IMR-90 (cell line): ENCODE measurements at regions not wholly inside any gene's neighbourhood (a gene's known extent, or its start where the extent isn't known, plus 50 kb on each side); places are given as distances from the start of the nearest gene placed in this dataset.

ENCODE experiments used
- ATAC-seq: fragments of 200-7000 bp; cut with Tn5 transposase; 2 replicates; pipeline ENCODE4 v1.9.1; 2020; ENCODE audit warnings: low read depth, mild to moderate bottlenecking, moderate library complexity
- BruUV-seq: library from RNA; stranded (reverse); fragments of 400-500 nt; replicated peaks from 2 replicates; lab custom pipeline; 2021; lab: Mats Ljungman, UMichigan
- CTCF ChIA-PET: fragments of 300-600 bp; formaldehyde crosslinking; extraction: SDS; loops from one replicate; lab custom pipeline; 2021; ENCODE audit warnings: antibody characterized with exemption; lab: Yijun Ruan, JAX
- POLR2A ChIA-PET: fragments of 300-600 bp; sonication (Branson Sonifier 250); formaldehyde crosslinking; loops from one replicate; lab custom pipeline; 2022; ENCODE audit warnings: antibody characterized with exemption; ENCODE audit not compliant: unreplicated experiment; lab: Charles Lee
- DNase-seq: peaks from one replicate; pipeline ENCODE4 v3.0.0; 2013
- H2AFZ ChIP-seq: replicated peaks from 2 replicates; pipeline ENCODE3; 2013; ENCODE audit warnings: low read length, mild to moderate bottlenecking; ENCODE audit not compliant: poor library complexity
- H2AK5ac ChIP-seq: 2 replicates; pipeline ENCODE4 v1.6.1; 2013; ENCODE audit warnings: low read depth, low read length, inconsistent platforms
- H2AK9ac ChIP-seq: replicated peaks from 2 replicates; pipeline ENCODE3; 2013; ENCODE audit warnings: mild to moderate bottlenecking, low read depth, low read length, moderate library complexity; ENCODE audit not compliant: poor library complexity
- H2BK120ac ChIP-seq: 2 replicates; pipeline ENCODE4 v1.6.1; 2013; ENCODE audit warnings: low read depth, low read length, inconsistent platforms
- H2BK15ac ChIP-seq: 3 replicates; pipeline ENCODE4 v1.6.1; 2013; ENCODE audit warnings: low read depth, low read length, inconsistent platforms
- H2BK20ac ChIP-seq: 2 replicates; pipeline ENCODE4 v1.6.1; 2013; ENCODE audit warnings: low read depth, mild to moderate bottlenecking, inconsistent platforms, low read length, moderate library complexity
- H2BK5ac ChIP-seq: 2 replicates; pipeline ENCODE4 v1.6.1; 2013; ENCODE audit warnings: mild to moderate bottlenecking, low read depth, low read length, inconsistent platforms; ENCODE audit not compliant: poor library complexity, severe bottlenecking
- H3K14ac ChIP-seq: replicated peaks from 2 replicates; pipeline ENCODE4 v1.6.1; 2013; ENCODE audit warnings: low read depth, low read length, inconsistent platforms
- H3K18ac ChIP-seq: 2 replicates; pipeline ENCODE4 v1.6.1; 2013; ENCODE audit warnings: low read depth, low read length, control low read depth
- H3K23ac ChIP-seq: 2 replicates; pipeline ENCODE4 v1.6.1; 2013; ENCODE audit warnings: low read depth, low read length, inconsistent platforms
- H3K27ac ChIP-seq: 2 replicates; pipeline ENCODE4 v1.5.1; 2013; ENCODE audit warnings: mild to moderate bottlenecking, control low read depth, low read length; ENCODE audit not compliant: insufficient read depth
- H3K27me3 ChIP-seq: 2 replicates; pipeline ENCODE4 v1.6.1; 2013; ENCODE audit warnings: low read length; ENCODE audit not compliant: control insufficient read depth, insufficient read depth
- H3K36me3 ChIP-seq: 2 replicates; pipeline ENCODE4 v1.6.1; 2013; ENCODE audit warnings: low read length, mixed read lengths; ENCODE audit not compliant: control insufficient read depth, insufficient read depth
- H3K4ac ChIP-seq: 2 replicates; pipeline ENCODE4 v1.6.1; 2013; ENCODE audit warnings: low read depth, low read length, inconsistent platforms
- H3K4me1 ChIP-seq: 2 replicates; pipeline ENCODE4 v1.6.1; 2013; ENCODE audit warnings: low read length, mixed read lengths; ENCODE audit not compliant: control insufficient read depth, insufficient read depth
- H3K4me2 ChIP-seq: 2 replicates; pipeline ENCODE4 v1.6.1; 2013; ENCODE audit warnings: low read depth, mild to moderate bottlenecking, control low read depth, low read length, moderate library complexity
- H3K4me3 ChIP-seq: 2 replicates; pipeline ENCODE4 v1.5.1; 2013; ENCODE audit warnings: low read depth, mild to moderate bottlenecking, control low read depth, low read length, moderate library complexity; ENCODE audit not compliant: insufficient read depth
- H3K56ac ChIP-seq: 2 replicates; pipeline ENCODE4 v1.6.1; 2013; ENCODE audit warnings: low read length, inconsistent platforms; ENCODE audit not compliant: insufficient read depth; ENCODE audit errors: extremely low read depth
- H3K79me1 ChIP-seq, 2 experiments: 2 replicates each; pipeline ENCODE4 v1.6.1; 2013; ENCODE audit warnings: low read length in 2 of 2, inconsistent platforms in 1 of 2, low read depth in 1 of 2
- H3K9ac ChIP-seq: 2 replicates; pipeline ENCODE4 v1.6.1; 2013; ENCODE audit warnings: low read depth, low read length, control low read depth
- H3K9me1 ChIP-seq: 2 replicates; pipeline ENCODE4 v1.6.1; 2013; ENCODE audit warnings: low read length, inconsistent platforms; ENCODE audit not compliant: insufficient read depth
- H3K9me3 ChIP-seq: 2 replicates; pipeline ENCODE4 v1.6.1; 2013; ENCODE audit warnings: low read length; ENCODE audit not compliant: control insufficient read depth, insufficient read depth
- H4K20me1 ChIP-seq: 2 replicates; pipeline ENCODE4 v1.6.1; 2013; ENCODE audit warnings: low read length, inconsistent platforms; ENCODE audit not compliant: insufficient read depth
- H4K5ac ChIP-seq: 2 replicates; pipeline ENCODE4 v1.6.1; 2013; ENCODE audit warnings: mild to moderate bottlenecking, low read depth, low read length, control low read depth
- H4K8ac ChIP-seq, 2 experiments: 2 replicates each; pipeline ENCODE4 v1.6.1; 2013; ENCODE audit warnings: low read depth in 2 of 2, low read length in 2 of 2, control low read depth in 1 of 2, inconsistent platforms in 1 of 2
- H4K91ac ChIP-seq: 2 replicates; pipeline ENCODE4 v1.6.1; 2013; ENCODE audit warnings: low read depth, low read length, inconsistent platforms; ENCODE audit not compliant: insufficient read depth
- FOS ChIP-seq: fragments of 150-350 bp; IDR thresholded peaks from 2 replicates; pipeline ENCODE4 v1.6.1; 2016; ENCODE audit warnings: low read depth, low read length
- WGBS, 2 experiments: methylation state at CpG; one replicate each; pipeline versions ENCODE4 v1.1.5 to v1.1.7; 2013; ENCODE audit warnings: missing lambda C conversion rate in 2 of 2; ENCODE audit not compliant: insufficient read length in 1 of 2; ENCODE audit errors: extremely low coverage in 2 of 2; 5-methylcytosine and 5-hydroxymethylcytosine counted together
- dilution Hi-C: fragments of 300-500 bp; cut with HindIII; formaldehyde crosslinking; loops from one replicate; pipeline ENCODE4 v1.14.3; 2018; ENCODE audit warnings: low sequenced_read_pairs; ENCODE audit not compliant: unreplicated experiment
- in situ Hi-C: fragments of 300-500 bp; cut with MboI; formaldehyde crosslinking; loops from 3 replicates; pipeline ENCODE4 v1.14.3; 2019; ENCODE audit warnings: low sequenced_read_pairs, inconsistent platforms, mixed read lengths
- intact Hi-C: fragments of 100-400 bp; cut with micrococcal nuclease; formaldehyde crosslinking; loops from 2 replicates; pipeline ENCODE4 v1.10.0; 2022

DNA sequence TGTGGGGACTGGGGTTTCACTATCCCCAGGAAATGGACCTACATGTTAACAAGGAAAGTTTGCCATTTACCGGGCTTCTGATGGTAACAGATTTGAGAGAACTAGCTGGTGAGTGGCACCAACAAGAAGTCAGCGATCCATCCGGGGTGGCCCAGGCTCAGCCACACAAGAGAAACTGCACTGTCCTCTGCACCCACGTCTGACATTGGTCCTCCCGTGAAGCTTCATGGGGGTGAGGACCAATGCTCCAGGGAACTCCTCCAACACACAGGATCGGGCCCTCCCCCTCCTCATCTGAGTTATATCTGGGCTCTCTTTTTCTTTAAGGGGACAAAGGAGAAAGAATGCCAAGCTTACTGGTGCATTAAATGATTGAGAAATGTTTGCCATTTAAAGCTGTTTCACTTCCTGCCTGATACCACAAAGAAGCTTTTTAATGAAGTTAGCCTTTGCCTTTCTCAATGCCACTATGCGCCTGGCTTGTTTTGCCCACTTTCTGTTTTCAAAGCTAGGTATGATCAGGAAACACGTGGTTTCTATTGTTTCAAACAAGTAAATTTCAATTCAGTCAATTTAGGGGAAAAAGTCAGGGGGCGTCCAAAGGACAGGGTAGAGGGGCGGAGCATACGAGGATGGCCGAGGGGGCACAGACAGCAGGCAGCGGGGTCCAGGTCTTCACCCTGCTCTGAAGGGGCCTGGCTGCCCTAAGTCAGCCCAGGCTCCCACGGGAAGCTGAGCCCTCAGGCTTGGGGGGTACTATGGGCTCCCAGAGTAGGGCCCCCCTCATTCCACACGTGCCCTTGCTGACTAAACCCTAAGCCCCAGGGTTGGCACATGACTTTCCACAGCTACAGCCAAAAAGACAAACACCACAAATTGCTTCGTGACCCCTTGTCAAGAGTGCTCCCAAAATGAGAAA, 204.0 kb upstream of the ID2 start:
- in situ Hi-C loops (no loop called here), dilution Hi-C loops (no loop called here)

More for the DNA sequence above, 204.0 kb upstream of the ID2 start:
- ATAC-seq (no peak), DNase-seq (no peak)
- H4K20me1 ChIP-seq = no peaks in the 10 kb centered on the region
- H2BK5ac ChIP-seq = no peak overlapping the region
- H3K79me1 ChIP-seq = no peaks in the 10 kb centered on the region
- POLR2A ChIA-PET = no interaction called here
- no peak overlapping the region for H3K56ac ChIP-seq
- H3K27ac ChIP-seq = no peak overlapping the region
- no peak overlapping the region for H4K5ac ChIP-seq
- no peak overlapping the region for H3K4me2 ChIP-seq
- WGBS, 2 experiments = 91% methylated on average over 4 of the region's 16 CpGs; no CpG with 5 or more reads in 1 of the 2 experiments
- peaks cover 1% of the 10 kb centered on the region; the same call in 1 of the 2 replicates for H3K4me1 ChIP-seq
- no peak overlapping the region for H3K9ac ChIP-seq
- no peak overlapping the region for H3K4ac ChIP-seq
- no peak overlapping the region for H2AK5ac ChIP-seq
- H3K9me1 ChIP-seq = no peaks in the 10 kb centered on the region
- BruUV-seq = no TSS peak
- no peak overlapping the region for H2BK15ac ChIP-seq
- TF ChIP-seq FOS = no peak
- H3K14ac ChIP-seq = no peak overlapping the region
- peaks cover 5% of the 10 kb centered on the region; the same call in 1 of the 2 replicates for H3K27me3 ChIP-seq
- H2BK20ac ChIP-seq = no peak overlapping the region
- no peaks in the 10 kb centered on the region for H3K36me3 ChIP-seq
- H3K4me3 ChIP-seq = no peak overlapping the region
- H2AFZ ChIP-seq = no peak overlapping the region
- no peak overlapping the region for H2AK9ac ChIP-seq
- no peak overlapping the region for H4K8ac ChIP-seq
- no peak overlapping the region for H4K91ac ChIP-seq
- no peaks in the 10 kb centered on the region for H3K9me3 ChIP-seq
- no peak overlapping the region for H3K18ac ChIP-seq
- H2BK120ac ChIP-seq = no peak overlapping the region
- H3K23ac ChIP-seq = no peak overlapping the region
- intact Hi-C loops = no loop called here
- CTCF ChIA-PET = no interaction called here
